AG04449 (cell line): ENCODE measurements at regions not wholly inside any gene's neighbourhood (a gene's known extent, or its start where the extent isn't known, plus 50 kb on each side); places are given as distances from the start of the nearest gene placed in this dataset.

Experiments used
- CTCF ChIA-PET: fragments of 350-600 bp; formaldehyde crosslinking; extraction: SDS; loops from one replicate; lab custom pipeline; 2021; ENCODE audit warnings: antibody characterized with exemption; lab: Yijun Ruan, JAX
- POLR2A ChIA-PET: fragments of 400-600, 350-600 bp; formaldehyde crosslinking; extraction: SDS; loops from one replicate; lab custom pipeline; 2020; ENCODE audit warnings: antibody characterized with exemption, inconsistent platforms; lab: Yijun Ruan, JAX
- DNase-seq: peaks from one replicate; pipeline ENCODE4 v3.0.0-alpha.2; 2010; ENCODE audit warnings: low read depth, low spot score
- H3K4me3 ChIP-seq: 2 replicates; pipeline ENCODE4 v1.5.1; 2011; ENCODE audit warnings: low read depth, mild to moderate bottlenecking, control low read depth, low read length
- CTCF ChIP-seq: IDR thresholded peaks from one replicate; pipeline ENCODE4 v1.5.1; 2011; ENCODE audit warnings: mild to moderate bottlenecking, moderate library complexity, low read length, control low read depth, inconsistent platforms; ENCODE audit not compliant: insufficient read depth; ENCODE audit errors: missing control alignments

GRCh38 chr1:95916616-95917015 is 682.6 kb downstream of the RWDD3 start:
- POLR2A ChIA-PET = no interaction called here
- TF ChIP-seq CTCF = peak; percentile 18
- no peak for DNase-seq
- no peak overlapping the region for H3K4me3 ChIP-seq
- CTCF ChIA-PET = no interaction called here

- TF ChIP-seq CTCF = no peak
- ChIA-PET CTCF (no interaction called here), POLR2A (no interaction called here)
- no peak overlapping the region for H3K4me3 ChIP-seq
- no peak for DNase-seq
These were observed 690.7 kb downstream of the RWDD3 start for GRCh38 chr1:95924684-95925083.

GRCh38 chr1:95926331-95926730 is 692.3 kb downstream of the RWDD3 start:
- no peak for TF ChIP-seq CTCF
- no peak for DNase-seq
- CTCF ChIA-PET = no interaction called here
- no peak overlapping the region for H3K4me3 ChIP-seq
- POLR2A ChIA-PET = no interaction called here

GRCh38 chr1:95927061-95927460 is 693.1 kb downstream of the RWDD3 start:
- no peak for DNase-seq
- POLR2A ChIA-PET = no interaction called here
- H3K4me3 ChIP-seq = no peak overlapping the region
- no peak for TF ChIP-seq CTCF
- CTCF ChIA-PET = no interaction called here

GRCh38 chr1:95935719-95936118 is 701.7 kb downstream of the RWDD3 start:
- CTCF ChIA-PET = no interaction called here
- TF ChIP-seq CTCF = no peak
- no peak for DNase-seq
- POLR2A ChIA-PET = no interaction called here
- H3K4me3 ChIP-seq = no peak overlapping the region

GRCh38 chr1:95941121-95941798 is 707.2 kb downstream of the RWDD3 start:
- no peak overlapping the region for H3K4me3 ChIP-seq
- DNase-seq = no peak
- ChIA-PET POLR2A (no interaction called here), CTCF (no interaction called here)
- TF ChIP-seq CTCF = no peak
